Endothelial cell of umbilical vein (primary cell): ENCODE measurements at regions not wholly inside any gene's neighbourhood (a gene's known extent, or its start where the extent isn't known, plus 50 kb on each side); places are given as distances from the start of the nearest gene placed in this dataset.

ENCODE experiments used
- BruUV-seq: library from RNA; stranded (reverse); fragments of 400-500 nt; replicated peaks from 2 replicates; lab custom pipeline; 2021; lab: Mats Ljungman, UMichigan
- CTCF ChIA-PET: fragments of 300-600, 350-600 bp; sonication (Branson Sonifier 250); formaldehyde crosslinking; loops from one replicate; lab custom pipeline; 2021; ENCODE audit warnings: antibody characterized with exemption, inconsistent platforms; lab: Charles Lee
- POLR2A ChIA-PET: fragments of 300-600, 350-600 bp; sonication (Branson Sonifier 250); formaldehyde crosslinking; loops from one replicate; lab custom pipeline; 2021; ENCODE audit warnings: antibody characterized with exemption, inconsistent platforms; lab: Charles Lee
- DNase-seq: peaks from one replicate; pipeline ENCODE4 v3.0.0-alpha.2; 2011; ENCODE audit warnings: low read depth, low spot score
- FAIRE-seq: peaks from 2 replicates; lab custom pipeline; 2011; peaks lifted over from hg19 to GRCh38; lab: Jason Lieb, UNC
- H2AFZ ChIP-seq: 2 replicates; pipeline ENCODE4 v1.6.0; 2012; ENCODE audit warnings: low read depth, low read length, control low read depth, inconsistent platforms
- H3K27ac ChIP-seq: 2 replicates; pipeline ENCODE4 v1.5.1; 2011; ENCODE audit warnings: low read depth, mild to moderate bottlenecking, control low read depth, low read length, moderate library complexity; ENCODE audit not compliant: insufficient read depth
- H3K27me3 ChIP-seq, 2 experiments: 2 replicates each; pipeline versions ENCODE4 v1.6.0 to v1.6.1; 2011; ENCODE audit warnings: low read length in 2 of 2, mixed read lengths in 1 of 2; ENCODE audit not compliant: control insufficient read depth in 2 of 2, insufficient read depth in 2 of 2
- H3K36me3 ChIP-seq, 2 experiments: 2 replicates in 1 of 2; 3 replicates in 1 of 2; pipeline ENCODE4 v1.5.1; 2011; ENCODE audit warnings: low read length in 2 of 2, mild to moderate bottlenecking in 1 of 2, moderate library complexity in 1 of 2; ENCODE audit not compliant: control insufficient read depth in 2 of 2, insufficient read depth in 2 of 2; ENCODE audit errors: extremely low read depth in 1 of 2
- H3K4me1 ChIP-seq: 3 replicates; pipeline ENCODE4 v1.5.1; 2011; ENCODE audit warnings: mild to moderate bottlenecking, low read length; ENCODE audit not compliant: control insufficient read depth, insufficient read depth; ENCODE audit errors: extremely low read depth
- H3K4me2 ChIP-seq: 2 replicates; pipeline ENCODE4 v1.6.1; 2011; ENCODE audit warnings: low read length, control low read depth, mixed read lengths; ENCODE audit not compliant: insufficient read depth
- H3K4me3 ChIP-seq, 3 experiments: fragments of 200-600 bp in 1 of 3; sonication (generic), shearing (Covaris generic) in 1 of 3; replicated peaks in 1 of 3; 2 replicates each; pipeline ENCODE4 v1.5.1; 2011 to 2016; ENCODE audit warnings: control low read depth in 3 of 3, low read length in 3 of 3, mild to moderate bottlenecking in 2 of 3, inconsistent platforms in 1 of 3, low read depth in 1 of 3, moderate library complexity in 1 of 3; ENCODE audit not compliant: insufficient read depth in 1 of 3
- H3K79me2 ChIP-seq: 2 replicates; pipeline ENCODE4 v1.6.0; 2012; ENCODE audit warnings: low read length, inconsistent platforms; ENCODE audit not compliant: control insufficient read depth, insufficient read depth
- H3K9ac ChIP-seq: replicated peaks from 2 replicates; pipeline ENCODE3; 2011; ENCODE audit warnings: low read length, control low read depth; ENCODE audit not compliant: insufficient read depth; ENCODE audit errors: extremely low read depth
- H3K9me1 ChIP-seq: replicated peaks from 3 replicates; pipeline ENCODE4 v1.6.0; 2011; ENCODE audit warnings: mild to moderate bottlenecking, low read length; ENCODE audit not compliant: control insufficient read depth, insufficient read depth; ENCODE audit errors: extremely low read depth
- H3K9me3 ChIP-seq: replicated peaks from 2 replicates; pipeline ENCODE4 v1.5.1; 2012; ENCODE audit warnings: low read length, inconsistent platforms; ENCODE audit not compliant: control insufficient read depth, insufficient read depth
- H4K20me1 ChIP-seq: replicated peaks from 2 replicates; pipeline ENCODE3; 2011; ENCODE audit warnings: mild to moderate bottlenecking, low read length; ENCODE audit not compliant: control insufficient read depth, insufficient read depth; ENCODE audit errors: extremely low read depth
- FOS ChIP-seq: IDR thresholded peaks from 2 replicates; pipeline ENCODE4 v1.6.1; 2011; ENCODE audit warnings: mild to moderate bottlenecking, low read length, moderate library complexity, borderline replicate concordance; ENCODE audit not compliant: insufficient read depth
- GATA2 ChIP-seq: IDR thresholded peaks from 2 replicates; pipeline ENCODE4 v1.7.0; 2011; ENCODE audit warnings: low read depth, mild to moderate bottlenecking, moderate library complexity, mixed read lengths, low read length; ENCODE audit not compliant: insufficient read length, insufficient read depth
- JUN ChIP-seq: IDR thresholded peaks from 2 replicates; pipeline ENCODE4 v1.6.1; 2011; ENCODE audit warnings: borderline replicate concordance, low read depth; ENCODE audit not compliant: insufficient read length, insufficient read depth
- MAX ChIP-seq: IDR thresholded peaks from 2 replicates; pipeline ENCODE4 v1.6.1; 2011; ENCODE audit not compliant: insufficient read depth, insufficient read length
- POLR2A ChIP-seq: IDR thresholded peaks from 2 replicates; pipeline ENCODE4 v1.6.1; 2012; ENCODE audit warnings: low read depth, mild to moderate bottlenecking, control low read depth, low read length
- POLR2AphosphoS5 ChIP-seq: IDR thresholded peaks from 2 replicates; pipeline ENCODE4 v1.6.1; 2012; ENCODE audit warnings: low read depth, mild to moderate bottlenecking, control low read depth, low read length, moderate library complexity; ENCODE audit not compliant: insufficient read depth
- dilution Hi-C: fragments of 300-500 bp; cut with MboI; formaldehyde crosslinking; loops from one replicate; pipeline ENCODE4 v1.15.0; 2019; ENCODE audit warnings: low sequenced_read_pairs; ENCODE audit not compliant: extremely low pct_ligation_motif_present
- intact Hi-C: fragments of 100-400 bp; cut with micrococcal nuclease; formaldehyde crosslinking; loops from one replicate; pipeline ENCODE4 v1.10.0; 2022
- TF ChIP-seq, protein P1 (sequence below), 2 donors: IDR thresholded peaks; 1 replicate in 1 of 2; 2 replicates in 1 of 2; pipeline ENCODE4 v1.5.1; 2011; ENCODE audit warnings: low read length in 2 of 2, mild to moderate bottlenecking in 2 of 2, moderate library complexity in 2 of 2, control low read depth in 1 of 2, inconsistent platforms in 1 of 2, low read depth in 1 of 2; ENCODE audit not compliant: insufficient read depth in 1 of 2; ENCODE audit errors: extremely low read depth in 1 of 2

- no TSS peak for BruUV-seq
- ChIA-PET CTCF (interaction anchor here (0.9 to 1.9 kb wide), 4 partner anchors 416 to 740 kb away, joined by 3 to 4 read pairs (median 4); partner anchors contain the start of gene ZEB2), POLR2A (no interaction called here)
- dilution Hi-C loops (no loop called here), intact Hi-C loops (loop anchor here (1.0 to 5.0 kb wide), 5 partner anchors 69 to 738 kb away; a partner anchor contains a TSS)
- DNase-seq (no peak), FAIRE-seq (no peak)
- Histone ChIP-seq H2AFZ (peak overlapping the region; percentile 17), H3K27ac (peak overlapping the region; percentile 70), H3K9me1 (no peaks in the 10 kb centered on the region), H3K4me3 (peak overlapping the region in 1 of 3 experiments; percentile 11), H3K27me3 (no peaks in the 10 kb centered on the region), H3K36me3 (no peaks in the 10 kb centered on the region), H3K9ac (peak overlapping the region; percentile 56), H3K4me2 (peak overlapping the region; percentile 58), H3K4me1 (peaks cover 52% of the 10 kb centered on the region), H4K20me1 (no peaks in the 10 kb centered on the region), H3K79me2 (no peaks in the 10 kb centered on the region), H3K9me3 (no peaks in the 10 kb centered on the region)
- TF ChIP-seq GATA2 (no peak), MAX (no peak), FOS (no peak), JUN (no peak), POLR2AphosphoS5 (no peak), POLR2A (no peak)
- TF ChIP-seq, protein P1, sequence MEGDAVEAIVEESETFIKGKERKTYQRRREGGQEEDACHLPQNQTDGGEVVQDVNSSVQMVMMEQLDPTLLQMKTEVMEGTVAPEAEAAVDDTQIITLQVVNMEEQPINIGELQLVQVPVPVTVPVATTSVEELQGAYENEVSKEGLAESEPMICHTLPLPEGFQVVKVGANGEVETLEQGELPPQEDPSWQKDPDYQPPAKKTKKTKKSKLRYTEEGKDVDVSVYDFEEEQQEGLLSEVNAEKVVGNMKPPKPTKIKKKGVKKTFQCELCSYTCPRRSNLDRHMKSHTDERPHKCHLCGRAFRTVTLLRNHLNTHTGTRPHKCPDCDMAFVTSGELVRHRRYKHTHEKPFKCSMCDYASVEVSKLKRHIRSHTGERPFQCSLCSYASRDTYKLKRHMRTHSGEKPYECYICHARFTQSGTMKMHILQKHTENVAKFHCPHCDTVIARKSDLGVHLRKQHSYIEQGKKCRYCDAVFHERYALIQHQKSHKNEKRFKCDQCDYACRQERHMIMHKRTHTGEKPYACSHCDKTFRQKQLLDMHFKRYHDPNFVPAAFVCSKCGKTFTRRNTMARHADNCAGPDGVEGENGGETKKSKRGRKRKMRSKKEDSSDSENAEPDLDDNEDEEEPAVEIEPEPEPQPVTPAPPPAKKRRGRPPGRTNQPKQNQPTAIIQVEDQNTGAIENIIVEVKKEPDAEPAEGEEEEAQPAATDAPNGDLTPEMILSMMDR (IDR thresholded peaks at IDR 0.05; ENCODE audit: extremely low read depth in 1 of 2, insufficient read depth in 1 of 2, low read depth in 1 of 2, low read length in 2 of 2): no peak
Observed at GRCh38 chr2:145012806-145013205, 492.9 kb upstream of the ZEB2 start.
